IMR-90 (cell line): ENCODE measurements at regions not wholly inside any gene's neighbourhood (a gene's known extent, or its start where the extent isn't known, plus 50 kb on each side); places are given as distances from the start of the nearest gene placed in this dataset.

Source experiments
- ATAC-seq: fragments of 200-7000 bp; cut with Tn5 transposase; 2 replicates; pipeline ENCODE4 v1.9.1; 2020; ENCODE audit warnings: low read depth, mild to moderate bottlenecking, moderate library complexity
- BruUV-seq: library from RNA; stranded (reverse); fragments of 400-500 nt; replicated peaks from 2 replicates; lab custom pipeline; 2021; lab: Mats Ljungman, UMichigan
- CTCF ChIA-PET: fragments of 300-600 bp; formaldehyde crosslinking; extraction: SDS; loops from one replicate; lab custom pipeline; 2021; ENCODE audit warnings: antibody characterized with exemption; lab: Yijun Ruan, JAX
- POLR2A ChIA-PET: fragments of 300-600 bp; sonication (Branson Sonifier 250); formaldehyde crosslinking; loops from one replicate; lab custom pipeline; 2022; ENCODE audit warnings: antibody characterized with exemption; ENCODE audit not compliant: unreplicated experiment; lab: Charles Lee
- DNase-seq: peaks from one replicate; pipeline ENCODE4 v3.0.0; 2013
- H2AFZ ChIP-seq: replicated peaks from 2 replicates; pipeline ENCODE3; 2013; ENCODE audit warnings: low read length, mild to moderate bottlenecking; ENCODE audit not compliant: poor library complexity
- H2AK5ac ChIP-seq: 2 replicates; pipeline ENCODE4 v1.6.1; 2013; ENCODE audit warnings: low read depth, low read length, inconsistent platforms
- H2AK9ac ChIP-seq: replicated peaks from 2 replicates; pipeline ENCODE3; 2013; ENCODE audit warnings: mild to moderate bottlenecking, low read depth, low read length, moderate library complexity; ENCODE audit not compliant: poor library complexity
- H2BK120ac ChIP-seq: 2 replicates; pipeline ENCODE4 v1.6.1; 2013; ENCODE audit warnings: low read depth, low read length, inconsistent platforms
- H2BK15ac ChIP-seq: 3 replicates; pipeline ENCODE4 v1.6.1; 2013; ENCODE audit warnings: low read depth, low read length, inconsistent platforms
- H2BK20ac ChIP-seq: 2 replicates; pipeline ENCODE4 v1.6.1; 2013; ENCODE audit warnings: low read depth, mild to moderate bottlenecking, inconsistent platforms, low read length, moderate library complexity
- H2BK5ac ChIP-seq: 2 replicates; pipeline ENCODE4 v1.6.1; 2013; ENCODE audit warnings: mild to moderate bottlenecking, low read depth, low read length, inconsistent platforms; ENCODE audit not compliant: poor library complexity, severe bottlenecking
- H3K14ac ChIP-seq: replicated peaks from 2 replicates; pipeline ENCODE4 v1.6.1; 2013; ENCODE audit warnings: low read depth, low read length, inconsistent platforms
- H3K18ac ChIP-seq: 2 replicates; pipeline ENCODE4 v1.6.1; 2013; ENCODE audit warnings: low read depth, low read length, control low read depth
- H3K23ac ChIP-seq: 2 replicates; pipeline ENCODE4 v1.6.1; 2013; ENCODE audit warnings: low read depth, low read length, inconsistent platforms
- H3K27ac ChIP-seq: 2 replicates; pipeline ENCODE4 v1.5.1; 2013; ENCODE audit warnings: mild to moderate bottlenecking, control low read depth, low read length; ENCODE audit not compliant: insufficient read depth
- H3K27me3 ChIP-seq: 2 replicates; pipeline ENCODE4 v1.6.1; 2013; ENCODE audit warnings: low read length; ENCODE audit not compliant: control insufficient read depth, insufficient read depth
- H3K36me3 ChIP-seq: 2 replicates; pipeline ENCODE4 v1.6.1; 2013; ENCODE audit warnings: low read length, mixed read lengths; ENCODE audit not compliant: control insufficient read depth, insufficient read depth
- H3K4ac ChIP-seq: 2 replicates; pipeline ENCODE4 v1.6.1; 2013; ENCODE audit warnings: low read depth, low read length, inconsistent platforms
- H3K4me1 ChIP-seq: 2 replicates; pipeline ENCODE4 v1.6.1; 2013; ENCODE audit warnings: low read length, mixed read lengths; ENCODE audit not compliant: control insufficient read depth, insufficient read depth
- H3K4me2 ChIP-seq: 2 replicates; pipeline ENCODE4 v1.6.1; 2013; ENCODE audit warnings: low read depth, mild to moderate bottlenecking, control low read depth, low read length, moderate library complexity
- H3K4me3 ChIP-seq: 2 replicates; pipeline ENCODE4 v1.5.1; 2013; ENCODE audit warnings: low read depth, mild to moderate bottlenecking, control low read depth, low read length, moderate library complexity; ENCODE audit not compliant: insufficient read depth
- H3K56ac ChIP-seq: 2 replicates; pipeline ENCODE4 v1.6.1; 2013; ENCODE audit warnings: low read length, inconsistent platforms; ENCODE audit not compliant: insufficient read depth; ENCODE audit errors: extremely low read depth
- H3K79me1 ChIP-seq, 2 experiments: 2 replicates each; pipeline ENCODE4 v1.6.1; 2013; ENCODE audit warnings: low read length in 2 of 2, inconsistent platforms in 1 of 2, low read depth in 1 of 2
- H3K9ac ChIP-seq: 2 replicates; pipeline ENCODE4 v1.6.1; 2013; ENCODE audit warnings: low read depth, low read length, control low read depth
- H3K9me1 ChIP-seq: 2 replicates; pipeline ENCODE4 v1.6.1; 2013; ENCODE audit warnings: low read length, inconsistent platforms; ENCODE audit not compliant: insufficient read depth
- H3K9me3 ChIP-seq: 2 replicates; pipeline ENCODE4 v1.6.1; 2013; ENCODE audit warnings: low read length; ENCODE audit not compliant: control insufficient read depth, insufficient read depth
- H4K20me1 ChIP-seq: 2 replicates; pipeline ENCODE4 v1.6.1; 2013; ENCODE audit warnings: low read length, inconsistent platforms; ENCODE audit not compliant: insufficient read depth
- H4K5ac ChIP-seq: 2 replicates; pipeline ENCODE4 v1.6.1; 2013; ENCODE audit warnings: mild to moderate bottlenecking, low read depth, low read length, control low read depth
- H4K8ac ChIP-seq, 2 experiments: 2 replicates each; pipeline ENCODE4 v1.6.1; 2013; ENCODE audit warnings: low read depth in 2 of 2, low read length in 2 of 2, control low read depth in 1 of 2, inconsistent platforms in 1 of 2
- H4K91ac ChIP-seq: 2 replicates; pipeline ENCODE4 v1.6.1; 2013; ENCODE audit warnings: low read depth, low read length, inconsistent platforms; ENCODE audit not compliant: insufficient read depth
- BHLHE40 ChIP-seq: fragments of 150-350 bp; IDR thresholded peaks from 2 replicates; pipeline ENCODE4 v1.6.1; 2016; ENCODE audit warnings: mild to moderate bottlenecking, low read depth, low read length
- MAFK ChIP-seq: IDR thresholded peaks from 2 replicates; pipeline ENCODE4 v1.6.1; 2012; ENCODE audit warnings: low read depth, low read length, improper control_type of control experiment
- MAZ ChIP-seq: IDR thresholded peaks from 2 replicates; pipeline ENCODE4 v1.6.1; 2012; ENCODE audit warnings: low read depth, mild to moderate bottlenecking, low read length, improper control_type of control experiment, moderate library complexity, borderline replicate concordance
- MXI1 ChIP-seq: IDR thresholded peaks from 2 replicates; pipeline ENCODE4 v1.6.1; 2012; ENCODE audit warnings: low read depth, mild to moderate bottlenecking, low read length, moderate library complexity, borderline replicate concordance
- WGBS, 2 experiments: methylation state at CpG; one replicate each; pipeline versions ENCODE4 v1.1.5 to v1.1.7; 2013; ENCODE audit warnings: missing lambda C conversion rate in 2 of 2; ENCODE audit not compliant: insufficient read length in 1 of 2; ENCODE audit errors: extremely low coverage in 2 of 2; 5-methylcytosine and 5-hydroxymethylcytosine counted together
- dilution Hi-C: fragments of 300-500 bp; cut with HindIII; formaldehyde crosslinking; loops from one replicate; pipeline ENCODE4 v1.14.3; 2018; ENCODE audit warnings: low sequenced_read_pairs; ENCODE audit not compliant: unreplicated experiment
- in situ Hi-C: fragments of 300-500 bp; cut with MboI; formaldehyde crosslinking; loops from 3 replicates; pipeline ENCODE4 v1.14.3; 2019; ENCODE audit warnings: low sequenced_read_pairs, inconsistent platforms, mixed read lengths
- intact Hi-C: fragments of 100-400 bp; cut with micrococcal nuclease; formaldehyde crosslinking; loops from 2 replicates; pipeline ENCODE4 v1.10.0; 2022

GRCh38 chr2:118165595-118165994 lies 77.3 kb downstream of the INSIG2 start:
- Histone ChIP-seq H2BK120ac (no peak overlapping the region), H3K4me3 (no peak overlapping the region), H4K8ac (no peak overlapping the region), H2BK5ac (no peak overlapping the region), H3K9ac (no peak overlapping the region), H2BK20ac (no peak overlapping the region), H3K27ac (no peak overlapping the region), H3K14ac (no peak overlapping the region), H3K79me1 (no peaks in the 10 kb centered on the region), H3K27me3 (no peaks in the 10 kb centered on the region), H3K36me3 (no peaks in the 10 kb centered on the region), H3K9me1 (no peaks in the 10 kb centered on the region), H2AK5ac (no peak overlapping the region), H2BK15ac (no peak overlapping the region), H3K18ac (no peak overlapping the region), H2AFZ (no peak overlapping the region), H4K91ac (no peak overlapping the region), H3K4ac (no peak overlapping the region), H3K23ac (no peak overlapping the region), H3K56ac (no peak overlapping the region), H3K4me1 (no peaks in the 10 kb centered on the region), H4K20me1 (no peaks in the 10 kb centered on the region), H2AK9ac (no peak overlapping the region), H3K4me2 (no peak overlapping the region), H3K9me3 (no peaks in the 10 kb centered on the region), H4K5ac (no peak overlapping the region)
- dilution Hi-C loops (no loop called here), intact Hi-C loops (no loop called here), in situ Hi-C loops (no loop called here)
- ChIA-PET CTCF (no interaction called here), POLR2A (no interaction called here)
- no peak for DNase-seq
- no peak for TF ChIP-seq MXI1
- no peak for TF ChIP-seq MAFK
- no peak for TF ChIP-seq MAZ
- no peak for TF ChIP-seq BHLHE40
- no peak for ATAC-seq
- BruUV-seq, result no TSS peak
- WGBS, 2 experiments, result no CpG with 5 or more reads among the region's 2 CpGs
